Epithelial cell of proximal tubule (primary cell): ENCODE measurements at regions not wholly inside any gene's neighbourhood (a gene's known extent, or its start where the extent isn't known, plus 50 kb on each side); places are given as distances from the start of the nearest gene placed in this dataset.

Experiments used
- DNase-seq: peaks from one replicate; pipeline ENCODE4 v3.0.0-alpha.2; 2011; ENCODE audit warnings: low read depth
- H3K4me3 ChIP-seq: 2 replicates; pipeline ENCODE4 v1.5.1; 2011; ENCODE audit warnings: low read depth, mild to moderate bottlenecking, low read length
- CTCF ChIP-seq: conservative IDR thresholded peaks from 2 replicates; pipeline ENCODE4 v1.5.1; 2012; ENCODE audit warnings: low read depth, mild to moderate bottlenecking, low read length

- DNase-seq = no peak
- TF ChIP-seq CTCF = no peak
- H3K4me3 ChIP-seq = no peak overlapping the region
Observed at GRCh38 chr2:215205787-215206186, 67.4 kb upstream of the ABCA12 start.

- H3K4me3 ChIP-seq = no peak overlapping the region
- DNase-seq = no peak
- TF ChIP-seq CTCF = no peak
Observed at GRCh38 chr2:215191477-215191876, 53.1 kb upstream of the ABCA12 start.

- DNase-seq = no peak
- no peak for TF ChIP-seq CTCF
- no peak overlapping the region for H3K4me3 ChIP-seq
Observed at GRCh38 chr2:215190588-215190987, 52.2 kb upstream of the ABCA12 start.

- no peak for DNase-seq
- H3K4me3 ChIP-seq = no peak overlapping the region
- TF ChIP-seq CTCF = no peak
Observed at GRCh38 chr2:215189393-215189792, 51.0 kb upstream of the ABCA12 start.
